ENCODE measurements at regions not wholly inside any gene's neighbourhood (a gene's known extent, or its start where the extent isn't known, plus 50 kb on each side); places are given as distances from the start of the nearest gene placed in this dataset.
"Not testable (repeated sequence)": the region's sequence is repeated elsewhere in the genome, so short reads cannot be mapped to it uniquely, and the experiment has no call there.

GRCh38 chr12:131464081-131464480 lies 246.8 kb upstream of the SFSWAP start:
- DNase-seq, result no peak

GRCh38 chr12:131466306-131466705 lies 244.6 kb upstream of the SFSWAP start:
- no peak for DNase-seq

- DNase-seq, result no peak
These were observed 244.0 kb upstream of the SFSWAP start for GRCh38 chr12:131466932-131467331.

GRCh38 chr12:131468206-131468605 lies 242.7 kb upstream of the SFSWAP start:
- DNase-seq, result no peak

GRCh38 chr12:131469945-131470344 lies 240.9 kb upstream of the SFSWAP start:
- DNase-seq, result not testable (repeated sequence)

GRCh38 chr12:131471271-131471905 lies 239.5 kb upstream of the SFSWAP start:
- no peak for DNase-seq

- no peak for DNase-seq
These were observed 238.8 kb upstream of the SFSWAP start for GRCh38 chr12:131471946-131472732.

GRCh38 chr12:131473261-131473660 lies 237.6 kb upstream of the SFSWAP start:
- DNase-seq, result no peak

GRCh38 chr12:131473741-131474709 lies 236.9 kb upstream of the SFSWAP start:
- no peak for DNase-seq

GRCh38 chr12:131475012-131475411 lies 235.9 kb upstream of the SFSWAP start:
- DNase-seq, result not testable (repeated sequence)

- no peak for DNase-seq
These were observed 233.3 kb upstream of the SFSWAP start for GRCh38 chr12:131477613-131478012.

GRCh38 chr12:131478468-131478867 lies 232.4 kb upstream of the SFSWAP start:
- no peak for DNase-seq

- no peak for DNase-seq
These were observed 228.7 kb upstream of the SFSWAP start for GRCh38 chr12:131482199-131482598.

- no peak for DNase-seq
These were observed 228.2 kb upstream of the SFSWAP start for GRCh38 chr12:131482686-131483085.

- no peak for DNase-seq
These were observed 224.2 kb upstream of the SFSWAP start for GRCh38 chr12:131486451-131487230.

- DNase-seq, result peak; percentile 86
These were observed 223.3 kb upstream of the SFSWAP start for GRCh38 chr12:131487388-131488124.

GRCh38 chr12:131489718-131490117 lies 221.2 kb upstream of the SFSWAP start:
- DNase-seq, result no peak

- DNase-seq, result no peak
These were observed 219.7 kb upstream of the SFSWAP start for GRCh38 chr12:131491155-131491554.

GRCh38 chr12:131491916-131492490 lies 218.9 kb upstream of the SFSWAP start:
- DNase-seq, result no peak

- DNase-seq, result no peak
These were observed 217.6 kb upstream of the SFSWAP start for GRCh38 chr12:131493068-131493826.

GRCh38 chr12:131494216-131494615 lies 216.7 kb upstream of the SFSWAP start:
- no peak for DNase-seq
